ENCODE measurements at regions not wholly inside any gene's neighbourhood (a gene's known extent, or its start where the extent isn't known, plus 50 kb on each side); places are given as distances from the start of the nearest gene placed in this dataset.

DNA sequence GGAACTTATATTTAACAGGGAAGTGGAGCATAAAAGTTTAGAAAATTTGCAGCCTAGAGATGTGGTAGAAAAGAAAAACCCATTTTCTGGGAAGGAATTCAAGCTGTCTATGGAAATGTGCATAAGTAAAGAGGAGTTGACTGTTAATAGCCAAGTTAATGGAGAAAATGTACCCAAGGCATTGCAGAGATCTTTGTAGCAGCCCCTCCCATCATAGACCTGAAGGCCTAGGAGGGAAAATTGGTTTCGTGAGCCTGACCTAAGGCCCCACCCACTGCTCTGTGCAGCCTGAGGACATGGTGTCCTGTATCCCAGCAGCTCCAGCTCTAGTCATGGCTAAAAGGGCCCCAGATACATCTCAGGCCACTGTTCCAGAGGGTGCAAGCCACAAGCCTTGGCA lies 772.4 kb upstream of the RIOK2 start:
- TF ChIP-seq, protein P1, sequence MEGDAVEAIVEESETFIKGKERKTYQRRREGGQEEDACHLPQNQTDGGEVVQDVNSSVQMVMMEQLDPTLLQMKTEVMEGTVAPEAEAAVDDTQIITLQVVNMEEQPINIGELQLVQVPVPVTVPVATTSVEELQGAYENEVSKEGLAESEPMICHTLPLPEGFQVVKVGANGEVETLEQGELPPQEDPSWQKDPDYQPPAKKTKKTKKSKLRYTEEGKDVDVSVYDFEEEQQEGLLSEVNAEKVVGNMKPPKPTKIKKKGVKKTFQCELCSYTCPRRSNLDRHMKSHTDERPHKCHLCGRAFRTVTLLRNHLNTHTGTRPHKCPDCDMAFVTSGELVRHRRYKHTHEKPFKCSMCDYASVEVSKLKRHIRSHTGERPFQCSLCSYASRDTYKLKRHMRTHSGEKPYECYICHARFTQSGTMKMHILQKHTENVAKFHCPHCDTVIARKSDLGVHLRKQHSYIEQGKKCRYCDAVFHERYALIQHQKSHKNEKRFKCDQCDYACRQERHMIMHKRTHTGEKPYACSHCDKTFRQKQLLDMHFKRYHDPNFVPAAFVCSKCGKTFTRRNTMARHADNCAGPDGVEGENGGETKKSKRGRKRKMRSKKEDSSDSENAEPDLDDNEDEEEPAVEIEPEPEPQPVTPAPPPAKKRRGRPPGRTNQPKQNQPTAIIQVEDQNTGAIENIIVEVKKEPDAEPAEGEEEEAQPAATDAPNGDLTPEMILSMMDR (IDR thresholded peaks at IDR 0.05; ENCODE audit: low read depth, low read length, missing input control), result no peak
- TF ChIP-seq JUND (IDR thresholded peaks at IDR 0.05) (no peak), SP1 (IDR thresholded peaks at IDR 0.05) (no peak)
- TF ChIP-seq, protein P2, sequence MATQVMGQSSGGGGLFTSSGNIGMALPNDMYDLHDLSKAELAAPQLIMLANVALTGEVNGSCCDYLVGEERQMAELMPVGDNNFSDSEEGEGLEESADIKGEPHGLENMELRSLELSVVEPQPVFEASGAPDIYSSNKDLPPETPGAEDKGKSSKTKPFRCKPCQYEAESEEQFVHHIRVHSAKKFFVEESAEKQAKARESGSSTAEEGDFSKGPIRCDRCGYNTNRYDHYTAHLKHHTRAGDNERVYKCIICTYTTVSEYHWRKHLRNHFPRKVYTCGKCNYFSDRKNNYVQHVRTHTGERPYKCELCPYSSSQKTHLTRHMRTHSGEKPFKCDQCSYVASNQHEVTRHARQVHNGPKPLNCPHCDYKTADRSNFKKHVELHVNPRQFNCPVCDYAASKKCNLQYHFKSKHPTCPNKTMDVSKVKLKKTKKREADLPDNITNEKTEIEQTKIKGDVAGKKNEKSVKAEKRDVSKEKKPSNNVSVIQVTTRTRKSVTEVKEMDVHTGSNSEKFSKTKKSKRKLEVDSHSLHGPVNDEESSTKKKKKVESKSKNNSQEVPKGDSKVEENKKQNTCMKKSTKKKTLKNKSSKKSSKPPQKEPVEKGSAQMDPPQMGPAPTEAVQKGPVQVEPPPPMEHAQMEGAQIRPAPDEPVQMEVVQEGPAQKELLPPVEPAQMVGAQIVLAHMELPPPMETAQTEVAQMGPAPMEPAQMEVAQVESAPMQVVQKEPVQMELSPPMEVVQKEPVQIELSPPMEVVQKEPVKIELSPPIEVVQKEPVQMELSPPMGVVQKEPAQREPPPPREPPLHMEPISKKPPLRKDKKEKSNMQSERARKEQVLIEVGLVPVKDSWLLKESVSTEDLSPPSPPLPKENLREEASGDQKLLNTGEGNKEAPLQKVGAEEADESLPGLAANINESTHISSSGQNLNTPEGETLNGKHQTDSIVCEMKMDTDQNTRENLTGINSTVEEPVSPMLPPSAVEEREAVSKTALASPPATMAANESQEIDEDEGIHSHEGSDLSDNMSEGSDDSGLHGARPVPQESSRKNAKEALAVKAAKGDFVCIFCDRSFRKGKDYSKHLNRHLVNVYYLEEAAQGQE (IDR thresholded peaks at IDR 0.05), result no peak
- TF ChIP-seq, protein P3, sequence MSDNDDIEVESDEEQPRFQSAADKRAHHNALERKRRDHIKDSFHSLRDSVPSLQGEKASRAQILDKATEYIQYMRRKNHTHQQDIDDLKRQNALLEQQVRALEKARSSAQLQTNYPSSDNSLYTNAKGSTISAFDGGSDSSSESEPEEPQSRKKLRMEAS (IDR thresholded peaks at IDR 0.05), result no peak

All from liver (tissue), 3 donors.